Heart left ventricle (tissue), 16 donors: ENCODE measurements at regions not wholly inside any gene's neighbourhood (a gene's known extent, or its start where the extent isn't known, plus 50 kb on each side); places are given as distances from the start of the nearest gene placed in this dataset.

ENCODE experiments used
- ATAC-seq, 4 donors: fragments of 200-7000 bp; cut with Tn5 transposase; one replicate each; pipeline ENCODE4 v1.9.1; 2020 to 2022; ENCODE audit warnings: moderate library complexity in 4 of 4, mild to moderate bottlenecking in 3 of 4, moderate number of reproducible peaks in 1 of 4
- DNase-seq, 5 donors: peaks; one replicate each; pipeline ENCODE4 v3.0.0-alpha.2; 2020
- H3K27ac ChIP-seq, 12 donors: fragments of 200-600 bp; sonication (generic) in 4 of 12; one replicate each; pipeline versions ENCODE4 v1.5.0 to v1.8.0; 2016 to 2022; ENCODE audit warnings: mild to moderate bottlenecking in 2 of 12
- H3K27me3 ChIP-seq, 9 donors: fragments of 200-600 bp; sonication (generic) in 2 of 9; one replicate each; pipeline versions ENCODE4 v1.5.1 to v1.8.0; 2016 to 2022; ENCODE audit warnings: mild to moderate bottlenecking in 3 of 9
- H3K36me3 ChIP-seq, 9 donors: fragments of 200-600 bp; sonication (generic) in 2 of 9; one replicate each; pipeline versions ENCODE4 v1.5.0 to v1.8.0; 2018 to 2022; ENCODE audit warnings: mild to moderate bottlenecking in 2 of 9
- H3K4me1 ChIP-seq, 12 donors: fragments of 200-600 bp; sonication (generic) in 4 of 12; one replicate each; pipeline versions ENCODE4 v1.5.0 to v1.8.0; 2016 to 2022; ENCODE audit warnings: mild to moderate bottlenecking in 3 of 12
- H3K4me3 ChIP-seq, 12 donors: fragments of 200-600 bp; sonication (generic) in 4 of 12; one replicate each; pipeline versions ENCODE4 v1.5.0 to v1.8.0; 2017 to 2022; ENCODE audit warnings: mild to moderate bottlenecking in 9 of 12, moderate library complexity in 4 of 12
- H3K9me3 ChIP-seq, 12 donors: fragments of 200-600 bp; sonication (generic) in 4 of 12; one replicate each; pipeline versions ENCODE4 v1.5.0 to v1.8.0; 2016 to 2022; ENCODE audit warnings: mild to moderate bottlenecking in 1 of 12
- CTCF ChIP-seq, 12 donors: fragments of 200-600 bp; sonication (generic) in 4 of 12; IDR thresholded peaks; one replicate each; pipeline versions ENCODE4 v1.5.0 to v1.8.0; 2018 to 2022; ENCODE audit warnings: antibody characterized with exemption in 12 of 12, mild to moderate bottlenecking in 5 of 12
- POLR2A ChIP-seq, 2 donors: fragments of 450-650 bp; IDR thresholded peaks; one replicate each; pipeline ENCODE4 v1.6.1; 2017; ENCODE audit warnings: antibody characterized with exemption in 2 of 2, mild to moderate bottlenecking in 2 of 2, moderate library complexity in 2 of 2
- WGBS, 4 donors: extraction: QIAGEN DNeasy Blood & Tissue Kit in 2 of 4; methylation state at CpG; one replicate each; pipeline versions ENCODE4 v1.1.5 to v1.1.7; 2013 to 2018; 5-methylcytosine and 5-hydroxymethylcytosine counted together
- intact Hi-C, 10 donors: fragments of 100-400 bp; cut with DNase I; formaldehyde crosslinking; loops; one replicate each; pipeline versions ENCODE4 v1.11.1 to v1.14.2; 2022
- donor health status: ischemic (EF 13 %, LVEDD 7.1; RV severe dilation, severe dysfunction).
- donor health status: healthy with polysubstance abuse.
- donor health status: DM: no; HTN: yes; CAD: no.
- donor health status: DM: no; HTN: no; CAD: no.
- donor health status: ischemic (EF 25% LVEDD 6.9; RV normal size, moderate dysfunction).
- donor health status: ischemic (EF 25% LVEDD 5.7; RV mildly dilated, moderate dysfunction).
- donor health status: healthy.
- donor health status: DM: yes; HTN: yes; CAD: no.
- donor health status: ischemic (EF 35%, LVEDD 5.7; RV mildly dilated, moderate dysfunction).
- donor health status: nonischemic (EF 11% LVEDD 7.7; RV severe dilation, severe dysfunction).
- donor health status: DM: yes; HTN: yes; CAD: no.
- donor health status: PGD.
- donor health status: ischemic (EF 29% LVEDD 5.4; RV normal size, mild dysfunction).
- donor health status: nonischemic (EF 23%, LVEDD 6.1; RV moderate dilation, normal function).

- DNase-seq (no peak), ATAC-seq (no peak)
- intact Hi-C loops = no loop called here
- Histone ChIP-seq H3K27me3 (no peaks in the 10 kb centered on the region), H3K36me3 (no peaks in the 10 kb centered on the region), H3K4me1 (no peaks in the 10 kb centered on the region), H3K4me3 (no peak overlapping the region), H3K27ac (no peak overlapping the region), H3K9me3 (no peaks in the 10 kb centered on the region)
- WGBS, 4 donors = 81 to 90% (median 89%) methylated on average over 1 of the region's 1 CpG
- no peak for TF ChIP-seq CTCF (IDR thresholded peaks at IDR 0.05)
- TF ChIP-seq POLR2A (IDR thresholded peaks at IDR 0.05) = no peak
Measured at GRCh38 chr4:11228530-11228929, 200.2 kb downstream of the HS3ST1 start.

GRCh38 chr4:11223311-11223710 is 205.4 kb downstream of the HS3ST1 start:
- Histone ChIP-seq H3K27me3 (no peaks in the 10 kb centered on the region), H3K4me1 (no peaks in the 10 kb centered on the region), H3K36me3 (no peaks in the 10 kb centered on the region), H3K9me3 (no peaks in the 10 kb centered on the region), H3K4me3 (no peak overlapping the region), H3K27ac (no peak overlapping the region)
- 70 to 81% (median 76%) methylated on average over 9 of the region's 9 CpGs for WGBS, 4 donors
- TF ChIP-seq POLR2A (IDR thresholded peaks at IDR 0.05) (no peak), CTCF (IDR thresholded peaks at IDR 0.05) (no peak)
- no peak for ATAC-seq
- no peak for DNase-seq
- intact Hi-C loops = no loop called here

GRCh38 chr4:11218692-11219091 is 210.0 kb downstream of the HS3ST1 start:
- no peak overlapping the region for H3K4me3 ChIP-seq
- intact Hi-C loops = no loop called here
- no peak for TF ChIP-seq POLR2A (IDR thresholded peaks at IDR 0.05)
- no peak for TF ChIP-seq CTCF (IDR thresholded peaks at IDR 0.05)
- H3K36me3 ChIP-seq = no peaks in the 10 kb centered on the region
- H3K9me3 ChIP-seq = no peaks in the 10 kb centered on the region
- 75 to 90% (median 82%) methylated on average over 5 of the region's 5 CpGs for WGBS, 4 donors
- no peak overlapping the region for H3K27ac ChIP-seq
- DNase-seq (no peak), ATAC-seq (no peak)
- H3K27me3 ChIP-seq = no peaks in the 10 kb centered on the region
- H3K4me1 ChIP-seq = no peaks in the 10 kb centered on the region

GRCh38 chr4:11216520-11216919 is 212.2 kb downstream of the HS3ST1 start:
- ATAC-seq (no peak), DNase-seq (no peak)
- intact Hi-C loops = no loop called here
- TF ChIP-seq POLR2A (IDR thresholded peaks at IDR 0.05) (no peak), CTCF (IDR thresholded peaks at IDR 0.05) (no peak)
- Histone ChIP-seq H3K36me3 (no peaks in the 10 kb centered on the region), H3K27ac (no peak overlapping the region), H3K4me1 (no peaks in the 10 kb centered on the region), H3K9me3 (no peaks in the 10 kb centered on the region), H3K27me3 (no peaks in the 10 kb centered on the region), H3K4me3 (no peak overlapping the region)
